HEK293T (cell line): ENCODE measurements at regions not wholly inside any gene's neighbourhood (a gene's known extent, or its start where the extent isn't known, plus 50 kb on each side); places are given as distances from the start of the nearest gene placed in this dataset.
"Not testable (repeated sequence)": the region's sequence is repeated elsewhere in the genome, so short reads cannot be mapped to it uniquely, and the experiment has no call there.

Source experiments
- CTCF ChIA-PET: fragments of 350-600 bp; formaldehyde crosslinking; extraction: SDS; loops from one replicate; lab custom pipeline; 2021; ENCODE audit warnings: antibody characterized with exemption, inconsistent platforms; lab: Yijun Ruan, JAX
- POLR2A ChIA-PET: fragments of 350-600 bp; formaldehyde crosslinking; extraction: SDS; loops from one replicate; lab custom pipeline; 2020; ENCODE audit warnings: antibody characterized with exemption, inconsistent platforms; lab: Yijun Ruan, JAX
- DNase-seq: peaks from one replicate; pipeline ENCODE4 v3.0.0; 2012; ENCODE audit warnings: mixed read lengths; ENCODE audit errors: extremely low spot score
- ARNT ChIP-seq: fragments of 450-650 bp; IDR thresholded peaks from 2 replicates; pipeline ENCODE4 v1.6.1; 2017; ENCODE audit warnings: mild to moderate bottlenecking
- BHLHE40 ChIP-seq: fragments of 450-650 bp; IDR thresholded peaks from 2 replicates; pipeline ENCODE4 v1.6.1; 2016; ENCODE audit warnings: mild to moderate bottlenecking, moderate library complexity, borderline replicate concordance
- CTBP1 ChIP-seq: fragments of 450-650 bp; IDR thresholded peaks from 2 replicates; pipeline ENCODE4 v1.6.1; 2016; ENCODE audit warnings: borderline replicate concordance
- ELF4 ChIP-seq: fragments of 450-650 bp; IDR thresholded peaks from 2 replicates; pipeline ENCODE4 v1.6.1; 2017; ENCODE audit warnings: antibody characterized with exemption
- FOXA1 ChIP-seq: fragments of 450-650 bp; IDR thresholded peaks from 2 replicates; pipeline ENCODE4 v1.6.1; 2016; ENCODE audit warnings: mild to moderate bottlenecking
- FOXK2 ChIP-seq: fragments of 450-650 bp; IDR thresholded peaks from 2 replicates; pipeline ENCODE4 v1.6.1; 2016; ENCODE audit warnings: mild to moderate bottlenecking
- FOXM1 ChIP-seq: fragments of 450-650 bp; IDR thresholded peaks from 2 replicates; pipeline ENCODE4 v1.6.1; 2017; ENCODE audit warnings: mild to moderate bottlenecking, borderline replicate concordance
- HDGF ChIP-seq: fragments of 450-650 bp; IDR thresholded peaks from 2 replicates; pipeline ENCODE4 v1.6.1; 2017; ENCODE audit warnings: antibody characterized with exemption, borderline replicate concordance
- L3MBTL2 ChIP-seq: fragments of 450-650 bp; conservative IDR thresholded peaks from 2 replicates; pipeline ENCODE4 v1.6.1; 2016; ENCODE audit warnings: mild to moderate bottlenecking
- LEF1 ChIP-seq: fragments of 450-650 bp; IDR thresholded peaks from 2 replicates; pipeline ENCODE4 v1.6.1; 2017; ENCODE audit warnings: mild to moderate bottlenecking, borderline replicate concordance
- NFRKB ChIP-seq: fragments of 450-650 bp; IDR thresholded peaks from 2 replicates; pipeline ENCODE4 v1.6.1; 2016; ENCODE audit warnings: mild to moderate bottlenecking, moderate library complexity
- PKNOX1 ChIP-seq: fragments of 450-650 bp; IDR thresholded peaks from 2 replicates; pipeline ENCODE4 v1.6.1; 2016
- SP1 ChIP-seq: fragments of 450-650 bp; IDR thresholded peaks from 2 replicates; pipeline ENCODE4 v1.6.1; 2017
- SUZ12 ChIP-seq: fragments of 450-650 bp; IDR thresholded peaks from 2 replicates; pipeline ENCODE4 v1.6.1; 2016; ENCODE audit warnings: mild to moderate bottlenecking
- TARDBP ChIP-seq: fragments of 450-650 bp; IDR thresholded peaks from 2 replicates; pipeline ENCODE4 v1.6.1; 2016
- ZNF384 ChIP-seq: fragments of 450-650 bp; IDR thresholded peaks from 2 replicates; pipeline ENCODE4 v1.6.1; 2016

GRCh38 chr2:166764216-166764615 is 124.1 kb upstream of the XIRP2 start:
- CTCF ChIA-PET: no interaction called here
- TF ChIP-seq ELF4: no peak
- DNase-seq: no peak
- POLR2A ChIA-PET: no interaction called here

- POLR2A ChIA-PET: no interaction called here
- no peak for DNase-seq
- TF ChIP-seq FOXK2: no peak
- no peak for TF ChIP-seq FOXM1
- TF ChIP-seq HDGF: no peak
- no peak for TF ChIP-seq LEF1
- TF ChIP-seq SUZ12: no peak
- TF ChIP-seq BHLHE40: no peak
- TF ChIP-seq ELF4: no peak
- TF ChIP-seq NFRKB: no peak
- TF ChIP-seq TARDBP: no peak
- no peak for TF ChIP-seq ZNF384
- TF ChIP-seq FOXA1: no peak
- no peak for TF ChIP-seq PKNOX1
- no peak for TF ChIP-seq L3MBTL2
- CTCF ChIA-PET: no interaction called here
These were observed 125.5 kb upstream of the XIRP2 start for GRCh38 chr2:166762746-166763145.

- no peak for DNase-seq
- TF ChIP-seq FOXM1 (no peak), CTBP1 (no peak), LEF1 (no peak), PKNOX1 (no peak), FOXK2 (no peak), HDGF (no peak), ZNF384 (no peak), ELF4 (no peak), SP1 (no peak), TARDBP (no peak), L3MBTL2 (no peak), BHLHE40 (no peak), SUZ12 (no peak), FOXA1 (no peak), ARNT (no peak), NFRKB (no peak)
- POLR2A ChIA-PET: no interaction called here
- CTCF ChIA-PET: no interaction called here
These were observed 129.3 kb upstream of the XIRP2 start for GRCh38 chr2:166758956-166759355.

- TF ChIP-seq ARNT: no peak
- no peak for TF ChIP-seq SUZ12
- no peak for TF ChIP-seq FOXM1
- TF ChIP-seq SP1: no peak
- TF ChIP-seq PKNOX1: no peak
- no peak for TF ChIP-seq NFRKB
- TF ChIP-seq TARDBP: no peak
- no peak for TF ChIP-seq FOXK2
- TF ChIP-seq CTBP1: no peak
- no peak for TF ChIP-seq BHLHE40
- TF ChIP-seq ZNF384: no peak
- TF ChIP-seq LEF1: no peak
- no peak for TF ChIP-seq HDGF
- no peak for TF ChIP-seq L3MBTL2
- TF ChIP-seq FOXA1: no peak
- no peak for TF ChIP-seq ELF4
- DNase-seq: no peak
- ChIA-PET CTCF (no interaction called here), POLR2A (no interaction called here)
These were observed 137.7 kb upstream of the XIRP2 start for GRCh38 chr2:166750624-166751023.

- CTCF ChIA-PET, POLR2A ChIA-PET, DNase-seq: not testable (repeated sequence)
These were observed 144.2 kb upstream of the XIRP2 start for GRCh38 chr2:166744117-166744516.

- POLR2A ChIA-PET, CTCF ChIA-PET, DNase-seq: not testable (repeated sequence)
These were observed 144.8 kb upstream of the XIRP2 start for GRCh38 chr2:166743482-166743881.

- ChIA-PET CTCF (no interaction called here), POLR2A (no interaction called here)
- no peak for DNase-seq
- TF ChIP-seq L3MBTL2: no peak
- no peak for TF ChIP-seq SP1
- TF ChIP-seq FOXM1: no peak
- TF ChIP-seq ZNF384: no peak
- no peak for TF ChIP-seq HDGF
- TF ChIP-seq FOXA1: no peak
- TF ChIP-seq CTBP1: no peak
- no peak for TF ChIP-seq SUZ12
- TF ChIP-seq FOXK2: no peak
- TF ChIP-seq LEF1: no peak
- TF ChIP-seq TARDBP: no peak
- TF ChIP-seq PKNOX1: no peak
- no peak for TF ChIP-seq ELF4
- no peak for TF ChIP-seq BHLHE40
These were observed 161.2 kb upstream of the XIRP2 start for GRCh38 chr2:166727095-166727494.
